ENCODE measurements at regions not wholly inside any gene's neighbourhood (a gene's known extent, or its start where the extent isn't known, plus 50 kb on each side); places are given as distances from the start of the nearest gene placed in this dataset.
A peak's percentile ranks its signal among the peaks of the same experiment; 100 is the strongest.

- Histone ChIP-seq H3K9me3 (no peaks in the 10 kb centered on the region), H3K4me3 (no peak overlapping the region), H3K36me3 (replicated peaks) (no peaks in the 10 kb centered on the region), H3K27me3 (ENCODE audit: low read depth) (no peaks in the 10 kb centered on the region), H3K4me1 (peaks cover 18% of the 10 kb centered on the region)
- in situ Hi-C loops (cut with MboI; ENCODE audit: low sequenced_read_pairs) = no loop called here
- no peak for DNase-seq (ENCODE audit: low spot score in 2 of 2)
Observed at GRCh38 chr5:125154301-125155110, 408.1 kb upstream of the ZNF608 start.

GRCh38 chr5:125160787-125161502 is 414.5 kb upstream of the ZNF608 start:
- Histone ChIP-seq H3K9me3 (no peaks in the 10 kb centered on the region), H3K4me3 (no peak overlapping the region), H3K27me3 (ENCODE audit: low read depth) (no peaks in the 10 kb centered on the region), H3K4me1 (0 out of 2 replicates have a peak, but pooled peaks cover 3% of the 10 kb centered on the region), H3K36me3 (replicated peaks) (no peaks in the 10 kb centered on the region)
- DNase-seq (ENCODE audit: low spot score in 2 of 2) = peak in 1 of 2 experiments; percentile 33
- in situ Hi-C loops (cut with MboI; ENCODE audit: low sequenced_read_pairs) = no loop called here

- no peak for DNase-seq (ENCODE audit: low spot score in 2 of 2)
Observed at GRCh38 chr5:125162714-125163113, 416.3 kb upstream of the ZNF608 start.

GRCh38 chr5:125169396-125169795 is 423.0 kb upstream of the ZNF608 start:
- in situ Hi-C loops (cut with MboI; ENCODE audit: low sequenced_read_pairs) = no loop called here
- no peaks in the 10 kb centered on the region for H3K27me3 ChIP-seq (ENCODE audit: low read depth)
- H3K4me3 ChIP-seq = no peak overlapping the region
- H3K36me3 ChIP-seq (replicated peaks) = no peaks in the 10 kb centered on the region
- no peaks in the 10 kb centered on the region for H3K4me1 ChIP-seq
- 0 out of 2 replicates have a peak, but pooled peaks cover 3% of the 10 kb centered on the region for H3K9me3 ChIP-seq
- no peak for DNase-seq (ENCODE audit: low spot score in 2 of 2)

More at GRCh38 chr5:125162714-125163113, 416.3 kb upstream of the ZNF608 start:
- in situ Hi-C loops (cut with MboI; ENCODE audit: low sequenced_read_pairs) = no loop called here
- Histone ChIP-seq H3K36me3 (replicated peaks) (no peaks in the 10 kb centered on the region), H3K4me3 (no peak overlapping the region), H3K4me1 (no peaks in the 10 kb centered on the region), H3K9me3 (0 out of 2 replicates have a peak, but pooled peaks cover 3% of the 10 kb centered on the region), H3K27me3 (ENCODE audit: low read depth) (no peaks in the 10 kb centered on the region)

- H3K27me3 ChIP-seq (ENCODE audit: low read depth) = no peaks in the 10 kb centered on the region
- in situ Hi-C loops (cut with MboI; ENCODE audit: low sequenced_read_pairs) = no loop called here
- no peak for DNase-seq (ENCODE audit: low spot score in 2 of 2)
- no peaks in the 10 kb centered on the region for H3K4me1 ChIP-seq
- H3K9me3 ChIP-seq = no peaks in the 10 kb centered on the region
- H3K4me3 ChIP-seq = no peak overlapping the region
- no peaks in the 10 kb centered on the region for H3K36me3 ChIP-seq (replicated peaks)
Observed at GRCh38 chr5:125171641-125172040, 425.2 kb upstream of the ZNF608 start.

- no peak overlapping the region for H3K4me3 ChIP-seq
- DNase-seq (ENCODE audit: low spot score in 2 of 2) = no peak
- no peaks in the 10 kb centered on the region for H3K9me3 ChIP-seq
- no peaks in the 10 kb centered on the region for H3K36me3 ChIP-seq (replicated peaks)
- in situ Hi-C loops (cut with MboI; ENCODE audit: low sequenced_read_pairs) = no loop called here
- no peaks in the 10 kb centered on the region for H3K27me3 ChIP-seq (ENCODE audit: low read depth)
- H3K4me1 ChIP-seq = peaks cover 5% of the 10 kb centered on the region; the same call in 1 of the 2 replicates
Observed at GRCh38 chr5:125175348-125176004, 429.0 kb upstream of the ZNF608 start.

DNA sequence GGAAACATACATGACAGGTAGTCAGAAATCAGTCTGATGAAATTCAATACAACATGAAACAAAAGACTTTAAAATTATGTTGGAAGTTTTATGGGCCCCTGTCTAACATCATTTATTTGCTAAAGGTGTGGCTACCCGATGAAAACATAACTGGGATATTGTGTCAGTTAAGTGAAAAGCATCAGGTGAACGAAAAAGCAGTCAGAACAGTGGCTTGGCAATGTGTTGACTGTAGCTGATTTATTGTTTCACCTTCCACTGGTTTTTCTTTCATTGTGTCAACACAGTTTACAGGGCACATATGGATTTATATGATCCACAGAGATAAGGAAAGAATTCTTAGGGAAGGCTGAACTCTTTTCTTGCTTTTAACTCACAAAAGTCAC is 429.6 kb upstream of the ZNF608 start:
- Histone ChIP-seq H3K9me3 (no peaks in the 10 kb centered on the region), H3K4me3 (no peak overlapping the region), H3K4me1 (peaks cover 6% of the 10 kb centered on the region; the same call in 1 of the 2 replicates), H3K27me3 (ENCODE audit: low read depth) (no peaks in the 10 kb centered on the region), H3K36me3 (replicated peaks) (no peaks in the 10 kb centered on the region)
- no peak for DNase-seq (ENCODE audit: low spot score in 2 of 2)
- in situ Hi-C loops (cut with MboI; ENCODE audit: low sequenced_read_pairs) = no loop called here

DNA sequence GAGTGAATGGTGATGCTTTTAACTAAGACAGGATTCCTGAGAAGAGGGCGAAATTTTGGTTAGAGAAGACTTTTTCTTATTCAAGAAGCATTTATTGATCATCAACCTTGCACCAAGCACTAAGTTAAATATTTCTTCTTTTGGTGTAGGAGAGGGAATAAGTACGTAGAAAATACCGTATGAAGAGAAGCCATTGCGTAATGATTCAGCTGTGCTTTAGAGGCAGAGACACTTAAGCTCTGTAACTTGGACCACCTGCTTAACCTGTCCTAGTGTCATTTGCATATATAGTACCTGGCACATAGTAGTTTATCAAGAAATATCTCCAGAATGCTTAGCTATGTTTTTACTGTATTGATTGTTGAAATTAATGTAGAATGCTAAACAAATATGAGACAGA is 430.9 kb upstream of the ZNF608 start:
- Histone ChIP-seq H3K36me3 (replicated peaks) (no peaks in the 10 kb centered on the region), H3K4me3 (no peak overlapping the region), H3K27me3 (ENCODE audit: low read depth) (no peaks in the 10 kb centered on the region), H3K9me3 (no peaks in the 10 kb centered on the region), H3K4me1 (peaks cover 6% of the 10 kb centered on the region; the same call in 1 of the 2 replicates)
- no peak for DNase-seq (ENCODE audit: low spot score in 2 of 2)
- in situ Hi-C loops (cut with MboI; ENCODE audit: low sequenced_read_pairs) = no loop called here

- Histone ChIP-seq H3K27me3 (ENCODE audit: low read depth) (no peaks in the 10 kb centered on the region), H3K4me1 (peaks cover 6% of the 10 kb centered on the region; the same call in 1 of the 2 replicates), H3K4me3 (no peak overlapping the region), H3K36me3 (replicated peaks) (no peaks in the 10 kb centered on the region), H3K9me3 (no peaks in the 10 kb centered on the region)
- in situ Hi-C loops (cut with MboI; ENCODE audit: low sequenced_read_pairs) = no loop called here
- no peak for DNase-seq (ENCODE audit: low spot score in 2 of 2)
Observed at GRCh38 chr5:125179612-125180011, 433.2 kb upstream of the ZNF608 start.

DNA sequence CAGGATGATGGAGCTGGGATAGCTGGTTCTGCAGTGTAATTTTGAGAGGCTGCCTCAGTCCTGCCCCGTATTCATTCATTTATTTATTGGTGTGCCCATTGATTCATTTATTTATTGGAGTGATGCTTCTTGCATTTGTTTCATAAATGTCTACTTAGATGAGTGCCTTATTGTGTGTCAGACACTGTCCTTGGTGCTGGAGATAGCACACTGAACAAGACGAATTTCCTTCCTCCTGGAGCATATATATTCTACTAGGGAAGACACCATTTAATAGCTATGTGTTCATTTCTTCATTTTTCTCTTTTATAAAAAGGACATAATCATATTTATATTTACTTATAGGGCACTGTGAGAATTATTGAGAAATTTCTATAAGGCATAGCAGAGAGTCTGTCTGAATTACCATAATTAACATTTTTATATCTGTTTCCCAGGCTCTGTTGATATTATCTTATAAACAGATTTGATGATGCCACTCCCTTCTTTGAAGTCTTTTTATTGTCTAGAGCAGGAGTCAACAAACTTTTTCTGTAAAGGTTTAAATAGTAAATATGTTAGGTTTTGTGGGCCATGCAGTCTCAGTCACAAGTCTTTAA is 433.9 kb upstream of the ZNF608 start:
- Histone ChIP-seq H3K9me3 (no peaks in the 10 kb centered on the region), H3K4me1 (peaks cover 6% of the 10 kb centered on the region; the same call in 1 of the 2 replicates), H3K4me3 (no peak overlapping the region), H3K36me3 (replicated peaks) (no peaks in the 10 kb centered on the region), H3K27me3 (ENCODE audit: low read depth) (no peaks in the 10 kb centered on the region)
- in situ Hi-C loops (cut with MboI; ENCODE audit: low sequenced_read_pairs) = no loop called here
- DNase-seq (ENCODE audit: low spot score in 2 of 2) = no peak

GRCh38 chr5:125181159-125181558 is 434.7 kb upstream of the ZNF608 start:
- in situ Hi-C loops (cut with MboI; ENCODE audit: low sequenced_read_pairs) = no loop called here
- no peaks in the 10 kb centered on the region for H3K36me3 ChIP-seq (replicated peaks)
- no peaks in the 10 kb centered on the region for H3K9me3 ChIP-seq
- H3K27me3 ChIP-seq (ENCODE audit: low read depth) = no peaks in the 10 kb centered on the region
- DNase-seq (ENCODE audit: low spot score in 2 of 2) = no peak
- H3K4me3 ChIP-seq = no peak overlapping the region
- peaks cover 6% of the 10 kb centered on the region; the same call in 1 of the 2 replicates for H3K4me1 ChIP-seq

DNA sequence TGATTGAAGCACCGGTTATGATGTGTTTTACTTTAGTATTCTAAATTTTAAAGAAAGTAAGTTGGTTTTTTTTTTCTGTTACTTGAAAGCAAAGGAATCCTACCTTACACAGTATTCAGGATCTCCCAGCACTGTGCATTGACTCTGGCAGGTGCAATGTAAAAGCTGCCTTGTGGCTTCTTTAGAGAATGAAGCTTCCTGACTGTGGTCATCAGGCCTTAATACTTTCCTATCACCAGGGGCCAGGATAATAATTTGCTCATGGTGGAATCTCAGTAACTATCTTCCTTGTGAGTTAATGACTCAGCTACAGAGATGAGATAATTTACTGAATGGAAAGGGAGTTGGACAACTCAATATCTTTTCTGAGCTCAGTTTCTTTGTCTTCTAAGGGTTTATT is 435.5 kb upstream of the ZNF608 start:
- no peaks in the 10 kb centered on the region for H3K9me3 ChIP-seq
- H3K4me1 ChIP-seq = peaks cover 6% of the 10 kb centered on the region; the same call in 1 of the 2 replicates
- no peak for DNase-seq (ENCODE audit: low spot score in 2 of 2)
- H3K36me3 ChIP-seq (replicated peaks) = no peaks in the 10 kb centered on the region
- in situ Hi-C loops (cut with MboI; ENCODE audit: low sequenced_read_pairs) = no loop called here
- H3K27me3 ChIP-seq (ENCODE audit: low read depth) = no peaks in the 10 kb centered on the region
- no peak overlapping the region for H3K4me3 ChIP-seq

DNA sequence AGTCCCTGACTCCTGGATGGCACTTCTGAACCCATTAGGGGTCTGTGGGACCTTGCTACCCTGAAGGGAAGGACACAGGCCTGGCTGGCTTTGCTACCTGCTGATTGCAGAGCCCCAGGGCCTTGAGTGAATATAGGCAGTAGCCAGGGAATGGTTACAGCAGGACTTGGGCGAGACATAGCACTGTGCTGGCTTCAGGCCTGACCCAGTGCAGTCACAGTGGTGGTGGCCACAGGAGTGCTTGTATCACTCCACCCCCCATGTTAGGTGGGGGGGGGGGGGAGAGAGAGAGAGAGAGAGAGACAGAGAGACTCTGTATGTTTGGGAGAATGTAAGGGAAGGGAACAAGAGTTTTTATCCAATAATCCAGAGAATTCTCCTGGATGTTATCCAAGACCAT is 439.3 kb upstream of the ZNF608 start:
- no peak for DNase-seq (ENCODE audit: low spot score in 2 of 2)
- Histone ChIP-seq H3K27me3 (ENCODE audit: low read depth) (no peaks in the 10 kb centered on the region), H3K36me3 (replicated peaks) (no peaks in the 10 kb centered on the region), H3K4me1 (peaks cover 5% of the 10 kb centered on the region; the same call in 1 of the 2 replicates), H3K9me3 (no peaks in the 10 kb centered on the region), H3K4me3 (no peak overlapping the region)
- in situ Hi-C loops (cut with MboI; ENCODE audit: low sequenced_read_pairs) = no loop called here

All from HAP-1 (cell line).